ENCODE measurements at regions not wholly inside any gene's neighbourhood (a gene's known extent, or its start where the extent isn't known, plus 50 kb on each side); places are given as distances from the start of the nearest gene placed in this dataset.

DNA sequence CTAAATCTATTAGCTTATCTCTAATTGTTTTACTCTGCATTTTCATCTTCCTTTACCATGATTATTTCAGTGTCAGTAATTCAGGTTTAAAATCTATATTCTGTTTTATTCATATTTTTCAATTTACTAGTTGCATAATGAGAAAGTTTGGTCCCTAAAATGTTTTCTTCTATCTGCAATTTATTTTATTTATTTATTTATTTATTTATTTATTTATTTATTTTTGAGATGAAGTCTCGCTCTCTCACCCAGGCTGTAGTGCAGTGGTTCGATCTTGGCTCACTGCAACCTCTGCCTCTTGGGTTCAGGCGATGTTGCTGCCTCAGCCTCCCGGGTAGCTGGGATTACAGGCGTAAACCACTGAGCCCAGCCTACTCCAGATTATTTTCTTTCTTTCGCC, 1597.3 kb downstream of the CDH8 start:
- TF ChIP-seq, protein P1, sequence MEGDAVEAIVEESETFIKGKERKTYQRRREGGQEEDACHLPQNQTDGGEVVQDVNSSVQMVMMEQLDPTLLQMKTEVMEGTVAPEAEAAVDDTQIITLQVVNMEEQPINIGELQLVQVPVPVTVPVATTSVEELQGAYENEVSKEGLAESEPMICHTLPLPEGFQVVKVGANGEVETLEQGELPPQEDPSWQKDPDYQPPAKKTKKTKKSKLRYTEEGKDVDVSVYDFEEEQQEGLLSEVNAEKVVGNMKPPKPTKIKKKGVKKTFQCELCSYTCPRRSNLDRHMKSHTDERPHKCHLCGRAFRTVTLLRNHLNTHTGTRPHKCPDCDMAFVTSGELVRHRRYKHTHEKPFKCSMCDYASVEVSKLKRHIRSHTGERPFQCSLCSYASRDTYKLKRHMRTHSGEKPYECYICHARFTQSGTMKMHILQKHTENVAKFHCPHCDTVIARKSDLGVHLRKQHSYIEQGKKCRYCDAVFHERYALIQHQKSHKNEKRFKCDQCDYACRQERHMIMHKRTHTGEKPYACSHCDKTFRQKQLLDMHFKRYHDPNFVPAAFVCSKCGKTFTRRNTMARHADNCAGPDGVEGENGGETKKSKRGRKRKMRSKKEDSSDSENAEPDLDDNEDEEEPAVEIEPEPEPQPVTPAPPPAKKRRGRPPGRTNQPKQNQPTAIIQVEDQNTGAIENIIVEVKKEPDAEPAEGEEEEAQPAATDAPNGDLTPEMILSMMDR (conservative IDR thresholded peaks at IDR 0.05): no peak
- no peak for TF ChIP-seq EZH2 (IDR thresholded peaks at IDR 0.05; ENCODE audit: low read depth)

All from PC-9 (cell line).